GM23338 (cell line): ENCODE measurements at regions not wholly inside any gene's neighbourhood (a gene's known extent, or its start where the extent isn't known, plus 50 kb on each side); places are given as distances from the start of the nearest gene placed in this dataset.

Source experiments
- ATAC-seq: fragments of 200-7000 bp; cut with Tn5 transposase; 3 replicates; pipeline ENCODE4 v1.9.1; 2020
- DNase-seq: peaks from one replicate; pipeline ENCODE4 v3.0.0-alpha.2; 2015; ENCODE audit warnings: low spot score
- H2AFZ ChIP-seq: fragments of 200-600 bp; sonication (generic); 2 replicates; pipeline ENCODE4 v1.8.0; 2016; ENCODE audit warnings: antibody characterized with exemption, mild to moderate bottlenecking, moderate library complexity
- H3F3A ChIP-seq: fragments of 200-600 bp; sonication (generic); replicated peaks from 2 replicates; pipeline ENCODE4 v1.8.0; 2017; ENCODE audit warnings: antibody characterized with exemption, mixed run types, low read depth
- H3K27ac ChIP-seq: fragments of 200-600 bp; sonication (generic); 2 replicates; pipeline ENCODE4 v1.6.1; 2016; ENCODE audit warnings: low read depth
- H3K27me3 ChIP-seq: fragments of 200-600 bp; sonication (generic); 2 replicates; pipeline ENCODE4 v1.8.0; 2016; ENCODE audit warnings: mild to moderate bottlenecking, mixed run types, moderate library complexity; ENCODE audit not compliant: insufficient read depth
- H3K36me3 ChIP-seq: fragments of 200-600 bp; sonication (generic); 2 replicates; pipeline ENCODE4 v1.8.0; 2016; ENCODE audit warnings: mild to moderate bottlenecking; ENCODE audit not compliant: insufficient read depth
- H3K4me1 ChIP-seq: fragments of 200-600 bp; sonication (generic); 2 replicates; pipeline ENCODE4 v1.8.0; 2016; ENCODE audit warnings: mild to moderate bottlenecking, moderate library complexity; ENCODE audit not compliant: insufficient read depth
- H3K4me2 ChIP-seq: fragments of 200-600 bp; sonication (generic); 2 replicates; pipeline ENCODE4 v1.7.1; 2017; ENCODE audit warnings: mixed run types
- H3K4me3 ChIP-seq: fragments of 200-600 bp; sonication (generic); 2 replicates; pipeline ENCODE4 v1.6.1; 2016; ENCODE audit warnings: mixed run types
- H3K79me2 ChIP-seq: fragments of 200-600 bp; sonication (generic); replicated peaks from 2 replicates; pipeline ENCODE4 v1.8.0; 2017; ENCODE audit warnings: mild to moderate bottlenecking; ENCODE audit not compliant: insufficient read depth
- H3K9me2 ChIP-seq: fragments of 200-600 bp; sonication (generic); 2 replicates; pipeline ENCODE4 v1.8.0; 2017; ENCODE audit not compliant: insufficient read depth
- H4K20me1 ChIP-seq: fragments of 200-600 bp; sonication (generic); replicated peaks from 2 replicates; pipeline ENCODE4 v1.8.0; 2017; ENCODE audit warnings: mild to moderate bottlenecking; ENCODE audit not compliant: insufficient read depth
- H3K27ac Mint-ChIP-seq: 2 replicates; pipeline ENCODE4 v1.8.0; 2020; ENCODE audit warnings: inconsistent platforms, mild to moderate bottlenecking, moderate library complexity, mixed read lengths
- H3K27me3 Mint-ChIP-seq: 3 replicates; pipeline ENCODE4 v1.8.0; 2022; ENCODE audit warnings: low read depth, mild to moderate bottlenecking, moderate library complexity, mixed read lengths, inconsistent platforms; ENCODE audit not compliant: insufficient read depth, poor library complexity
- H3K36me3 Mint-ChIP-seq: 3 replicates; pipeline ENCODE4 v1.8.0; 2021; ENCODE audit warnings: low read depth, mild to moderate bottlenecking, inconsistent platforms, moderate library complexity, mixed read lengths
- H3K4me1 Mint-ChIP-seq: 3 replicates; pipeline ENCODE4 v1.8.0; 2020; ENCODE audit warnings: mild to moderate bottlenecking, inconsistent platforms, mixed read lengths
- H3K4me3 Mint-ChIP-seq: 3 replicates; pipeline ENCODE4 v1.8.0; 2021; ENCODE audit warnings: moderate library complexity, mild to moderate bottlenecking, inconsistent platforms, mixed read lengths
- H3K9me3 Mint-ChIP-seq: 3 replicates; pipeline ENCODE4 v1.8.0; 2020; ENCODE audit warnings: moderate library complexity, mild to moderate bottlenecking, inconsistent platforms, mixed read lengths
- CREB1 ChIP-seq: fragments of 250-450 bp; sonication (Bioruptor Pico); IDR thresholded peaks from 2 replicates; pipeline ENCODE4 v1.5.0; 2020; ENCODE audit warnings: low read depth, mild to moderate bottlenecking, moderate library complexity
- CTCF ChIP-seq, 2 experiments: fragments of 200-600 bp in 1 of 2; sonication (generic) in 1 of 2; conservative IDR thresholded peaks; 2 replicates each; pipeline versions ENCODE4 v1.5.1 to v1.6.1; 2016 to 2017; ENCODE audit warnings: antibody characterized with exemption in 2 of 2, low read depth in 2 of 2, mild to moderate bottlenecking in 2 of 2, moderate library complexity in 1 of 2
- ETS1 ChIP-seq: IDR thresholded peaks from 2 replicates; pipeline ENCODE4 v1.6.1; 2016; ENCODE audit warnings: antibody characterized with exemption
- EZH2 ChIP-seq: fragments of 200-600 bp; sonication (generic); IDR thresholded peaks from one replicate; pipeline ENCODE4 v1.8.0; 2017; ENCODE audit warnings: antibody characterized with exemption, mild to moderate bottlenecking, low read depth; ENCODE audit not compliant: unreplicated experiment
- EZH2phosphoT487 ChIP-seq: fragments of 200-600 bp; sonication (generic); IDR thresholded peaks from one replicate; pipeline ENCODE4 v1.8.1; 2018; ENCODE audit warnings: antibody characterized with exemption; ENCODE audit not compliant: unreplicated experiment
- JUNB ChIP-seq: IDR thresholded peaks from one replicate; pipeline ENCODE4 v1.6.1; 2016; ENCODE audit warnings: antibody characterized with exemption; ENCODE audit not compliant: unreplicated experiment
- NANOG ChIP-seq: IDR thresholded peaks from 2 replicates; pipeline ENCODE4 v1.6.1; 2016; ENCODE audit warnings: antibody characterized with exemption, borderline replicate concordance
- POLR2AphosphoS5 ChIP-seq: IDR thresholded peaks from 2 replicates; pipeline ENCODE4 v1.6.1; 2016; ENCODE audit warnings: antibody characterized with exemption, low read depth
- REST ChIP-seq: IDR thresholded peaks from one replicate; pipeline ENCODE4 v1.6.1; 2018; ENCODE audit warnings: antibody characterized with exemption; ENCODE audit not compliant: unreplicated experiment
- STAT1 ChIP-seq: IDR thresholded peaks from one replicate; pipeline ENCODE4 v1.6.1; 2016; ENCODE audit warnings: antibody characterized with exemption; ENCODE audit not compliant: unreplicated experiment
- ZNF114 ChIP-seq: fragments of 250-450 bp; sonication (Bioruptor Pico); IDR thresholded peaks from 2 replicates; pipeline ENCODE4 v1.5.0; 2020; ENCODE audit warnings: mild to moderate bottlenecking, moderate library complexity
- ZNF331 ChIP-seq: fragments of 250-450 bp; sonication (Bioruptor Pico); IDR thresholded peaks from 2 replicates; pipeline ENCODE4 v1.5.0; 2020; ENCODE audit warnings: low read depth, mild to moderate bottlenecking, moderate library complexity
- ZNF462 ChIP-seq: fragments of 250-450 bp; sonication (Bioruptor Pico); IDR thresholded peaks from 2 replicates; pipeline ENCODE4 v1.5.0; 2020; ENCODE audit warnings: mild to moderate bottlenecking, moderate library complexity

- no peaks in the 10 kb centered on the region for H3K36me3 ChIP-seq
- H3F3A ChIP-seq, result no peaks in the 10 kb centered on the region
- no peaks in the 10 kb centered on the region for H4K20me1 ChIP-seq
- H3K27ac ChIP-seq, result no peak overlapping the region
- no peak overlapping the region for H3K4me2 ChIP-seq
- H3K27me3 ChIP-seq, result no peaks in the 10 kb centered on the region
- no peaks in the 10 kb centered on the region for H3K4me1 Mint-ChIP-seq
- H3K27ac Mint-ChIP-seq, result no peak overlapping the region
- H3K36me3 Mint-ChIP-seq, result no peaks in the 10 kb centered on the region
- H3K4me1 ChIP-seq, result no peaks in the 10 kb centered on the region
- H3K4me3 ChIP-seq, result no peak overlapping the region
- H3K4me3 Mint-ChIP-seq, result no peak overlapping the region
- no peak overlapping the region for H2AFZ ChIP-seq
- H3K79me2 ChIP-seq, result no peaks in the 10 kb centered on the region
- H3K9me2 ChIP-seq, result no peaks in the 10 kb centered on the region
- no peak for TF ChIP-seq STAT1
- no peak for TF ChIP-seq CREB1
- no peak for TF ChIP-seq ETS1
- no peak for TF ChIP-seq ZNF331 (CRISPR knock-in tag)
- TF ChIP-seq CTCF (conservative IDR thresholded peaks at IDR 0.05; ENCODE audit: low read depth in 2 of 2), result no peak
- no peak for TF ChIP-seq EZH2phosphoT487
- TF ChIP-seq JUNB, result no peak
- TF ChIP-seq NANOG, result no peak
- TF ChIP-seq ZNF462, result no peak
- TF ChIP-seq POLR2AphosphoS5, result no peak
- no peak for TF ChIP-seq EZH2
- no peak for TF ChIP-seq ZNF114 (CRISPR knock-in tag)
- no peak for TF ChIP-seq REST
- peaks cover 2% of the 10 kb centered on the region for H3K27me3 Mint-ChIP-seq
- ATAC-seq, result no peak
- DNase-seq, result no peak
- no peaks in the 10 kb centered on the region for H3K9me3 Mint-ChIP-seq
Observed at GRCh38 chr14:101657372-101657771, 96.1 kb downstream of the DIO3 start.
